OCI-LY7 (cell line): ENCODE measurements at regions not wholly inside any gene's neighbourhood (a gene's known extent, or its start where the extent isn't known, plus 50 kb on each side); places are given as distances from the start of the nearest gene placed in this dataset.
"Not testable (repeated sequence)": the region's sequence is repeated elsewhere in the genome, so short reads cannot be mapped to it uniquely, and the experiment has no call there.

Experiments
- BruUV-seq: library from RNA; stranded (reverse); fragments of 400-500 nt; replicated peaks from 2 replicates; lab custom pipeline; 2021; lab: Mats Ljungman, UMichigan
- CTCF ChIA-PET: fragments of 300-600 bp; sonication (Branson Sonifier 250); formaldehyde crosslinking; loops from one replicate; lab custom pipeline; 2022; ENCODE audit warnings: antibody characterized with exemption; ENCODE audit not compliant: unreplicated experiment; lab: Charles Lee
- POLR2A ChIA-PET: fragments of 300-600 bp; sonication (Branson Sonifier 250); formaldehyde crosslinking; loops from one replicate; lab custom pipeline; 2022; ENCODE audit warnings: antibody characterized with exemption; lab: Charles Lee
- DNase-seq: peaks from one replicate; pipeline ENCODE4 v3.0.0-alpha.2; 2015; ENCODE audit warnings: low spot score
- H2AFZ ChIP-seq: fragments of 200-600 bp; sonication (generic), shearing (Covaris generic); 2 replicates; pipeline ENCODE4 v1.6.1; 2014; ENCODE audit warnings: mild to moderate bottlenecking, antibody characterized with exemption, low read length, moderate library complexity
- H3K27ac ChIP-seq: fragments of 200-600 bp; sonication (generic); 2 replicates; pipeline ENCODE4 v1.5.1; 2014; ENCODE audit warnings: mixed run types, low read depth, mild to moderate bottlenecking, moderate library complexity, low read length, inconsistent platforms; ENCODE audit not compliant: poor library complexity, severe bottlenecking
- H3K36me3 ChIP-seq: fragments of 200-600 bp; sonication (generic); 2 replicates; pipeline ENCODE4 v1.6.1; 2014; ENCODE audit warnings: mild to moderate bottlenecking, antibody characterized with exemption, low read length, moderate library complexity, mixed read lengths; ENCODE audit not compliant: insufficient read depth
- H3K4me1 ChIP-seq: fragments of 200-600 bp; sonication (generic); 2 replicates; pipeline ENCODE4 v1.5.1; 2014; ENCODE audit warnings: mild to moderate bottlenecking, low read length; ENCODE audit not compliant: insufficient read depth, poor library complexity, severe bottlenecking
- H3K4me2 ChIP-seq: fragments of 200-600 bp; sonication (generic); 2 replicates; pipeline ENCODE4 v1.6.1; 2014; ENCODE audit warnings: mild to moderate bottlenecking, low read length
- H3K4me3 ChIP-seq: fragments of 200-600 bp; sonication (generic); 2 replicates; pipeline ENCODE4 v1.5.1; 2014; ENCODE audit warnings: mild to moderate bottlenecking, low read depth, low read length; ENCODE audit not compliant: poor library complexity, severe bottlenecking
- H3K79me2 ChIP-seq: fragments of 200-600 bp; sonication (generic); 2 replicates; pipeline ENCODE4 v1.6.1; 2016; ENCODE audit warnings: low read depth, mild to moderate bottlenecking, low read length, moderate library complexity, mixed read lengths; ENCODE audit not compliant: insufficient read depth
- H3K9me2 ChIP-seq: fragments of 200-600 bp; sonication (generic); 2 replicates; pipeline ENCODE4 v1.6.1; 2016; ENCODE audit warnings: mild to moderate bottlenecking, low read length, mixed read lengths; ENCODE audit not compliant: insufficient read depth
- H3K9me3 ChIP-seq: fragments of 200-600 bp; sonication (generic); 2 replicates; pipeline ENCODE4 v1.6.1; 2014; ENCODE audit warnings: mild to moderate bottlenecking, mixed run types, low read length, mixed read lengths
- H4K20me1 ChIP-seq: fragments of 200-600 bp; sonication (generic); 2 replicates; pipeline ENCODE4 v1.6.1; 2014; ENCODE audit warnings: mild to moderate bottlenecking, antibody characterized with exemption, low read length, moderate library complexity, mixed read lengths; ENCODE audit not compliant: insufficient read depth
- CTCF ChIP-seq: fragments of 200-600 bp; sonication (generic); conservative IDR thresholded peaks from 2 replicates; pipeline ENCODE4 v1.5.1; 2014; ENCODE audit warnings: mild to moderate bottlenecking, antibody characterized with exemption, low read length, moderate library complexity, mixed read lengths
- intact Hi-C: fragments of 100-400 bp; cut with micrococcal nuclease; formaldehyde crosslinking; loops from one replicate; pipeline ENCODE4 v1.10.0; 2022; ENCODE audit not compliant: unreplicated experiment

GRCh38 chr7:6959942-6960341 is 133.9 kb upstream of the CCZ1B start:
- DNase-seq, H3K27ac ChIP-seq, CTCF ChIA-PET, H3K9me2 ChIP-seq, H3K36me3 ChIP-seq, H3K79me2 ChIP-seq, H3K4me3 ChIP-seq, BruUV-seq, H4K20me1 ChIP-seq, H3K9me3 ChIP-seq, H2AFZ ChIP-seq, H3K4me1 ChIP-seq, H3K4me2 ChIP-seq, POLR2A ChIA-PET: not testable (repeated sequence)
- intact Hi-C loops: loop anchor here (10.0 kb wide), 1 partner anchor 585 kb away; no protein-coding TSS in a partner anchor

- H3K36me3 ChIP-seq, H3K4me1 ChIP-seq, H4K20me1 ChIP-seq, H2AFZ ChIP-seq, CTCF ChIA-PET, BruUV-seq, H3K4me2 ChIP-seq, POLR2A ChIA-PET, DNase-seq, H3K79me2 ChIP-seq, H3K9me3 ChIP-seq, H3K9me2 ChIP-seq, H3K4me3 ChIP-seq, H3K27ac ChIP-seq, intact Hi-C loops: not testable (repeated sequence)
These were observed 136.8 kb upstream of the CCZ1B start for GRCh38 chr7:6962871-6963270.

- peak; percentile 65 for TF ChIP-seq CTCF
- intact Hi-C loops, H3K27ac ChIP-seq, H3K36me3 ChIP-seq, BruUV-seq, H4K20me1 ChIP-seq, H3K79me2 ChIP-seq, H3K4me3 ChIP-seq, POLR2A ChIA-PET, H3K4me2 ChIP-seq, H3K4me1 ChIP-seq, CTCF ChIA-PET, H2AFZ ChIP-seq, H3K9me3 ChIP-seq, H3K9me2 ChIP-seq: not testable (repeated sequence)
- peak; percentile 23 for DNase-seq
These were observed 139.0 kb upstream of the CCZ1B start for GRCh38 chr7:6965051-6965450.

GRCh38 chr7:6970180-6970579 is 144.1 kb upstream of the CCZ1B start:
- not testable (repeated sequence) for BruUV-seq, DNase-seq

GRCh38 chr7:6974876-6975275 is 148.8 kb upstream of the CCZ1B start:
- H3K79me2 ChIP-seq, CTCF ChIA-PET, H4K20me1 ChIP-seq, H3K4me3 ChIP-seq, intact Hi-C loops, H3K27ac ChIP-seq, BruUV-seq, H2AFZ ChIP-seq, H3K4me1 ChIP-seq, H3K9me2 ChIP-seq, POLR2A ChIA-PET, H3K4me2 ChIP-seq, H3K36me3 ChIP-seq, H3K9me3 ChIP-seq, DNase-seq: not testable (repeated sequence)

More at GRCh38 chr7:6970180-6970579, 144.1 kb upstream of the CCZ1B start:
- POLR2A ChIA-PET, CTCF ChIA-PET, H3K36me3 ChIP-seq, H3K9me2 ChIP-seq, H3K79me2 ChIP-seq, H3K9me3 ChIP-seq, H3K4me3 ChIP-seq, H3K4me2 ChIP-seq, H3K27ac ChIP-seq, H2AFZ ChIP-seq, intact Hi-C loops, H4K20me1 ChIP-seq, H3K4me1 ChIP-seq: not testable (repeated sequence)

- H3K4me1 ChIP-seq, H3K27ac ChIP-seq, H3K36me3 ChIP-seq, H4K20me1 ChIP-seq, H3K9me3 ChIP-seq, H2AFZ ChIP-seq, CTCF ChIA-PET, H3K9me2 ChIP-seq, DNase-seq, intact Hi-C loops, H3K79me2 ChIP-seq, POLR2A ChIA-PET, H3K4me2 ChIP-seq, H3K4me3 ChIP-seq, BruUV-seq: not testable (repeated sequence)
These were observed 149.3 kb upstream of the CCZ1B start for GRCh38 chr7:6975346-6975745.
